K562 (cell line): ENCODE measurements at regions not wholly inside any gene's neighbourhood (a gene's known extent, or its start where the extent isn't known, plus 50 kb on each side); places are given as distances from the start of the nearest gene placed in this dataset.

ENCODE experiments used
- ATAC-seq: fragments of 200-7000 bp; cut with Tn5 transposase; 3 replicates; pipeline ENCODE4 v1.9.1; 2020; ENCODE audit warnings: moderate library complexity
- BruUV-seq: library from RNA; stranded (reverse); fragments of 400-500 nt; replicated peaks from 2 replicates; lab custom pipeline; 2021; lab: Mats Ljungman, UMichigan
- CTCF ChIA-PET: fragments of 300-600 bp; formaldehyde crosslinking; extraction: SDS; loops from one replicate; lab custom pipeline; 2021; ENCODE audit warnings: low intra/inter-chr PET ratio; lab: Yijun Ruan, JAX
- POLR2A ChIA-PET: fragments of 300-600, 350-650 bp; sonication (Branson Sonifier 250); formaldehyde crosslinking; extraction: SDS; loops from one replicate; lab custom pipeline; 2021; ENCODE audit warnings: antibody characterized with exemption, inconsistent platforms; lab: Yijun Ruan, JAX
- DNase-seq, 4 experiments: peaks; one replicate each; pipeline versions ENCODE4 v3.0.0 to v3.0.0-alpha.2; 2011 to 2018; ENCODE audit warnings: low spot score in 3 of 4, mixed read lengths in 3 of 4; ENCODE audit errors: extremely low read depth in 1 of 4
- FAIRE-seq: peaks from 2 replicates; lab custom pipeline; 2011; peaks lifted over from hg19 to GRCh38; lab: Jason Lieb, UNC
- H2AFZ ChIP-seq: 2 replicates; pipeline ENCODE4 v1.6.0; 2011; ENCODE audit warnings: low read depth, low read length, control low read depth, inconsistent platforms
- H3K27ac ChIP-seq: fragments of 200-600 bp; 3 replicates; pipeline ENCODE4 v1.8.0; 2011; ENCODE audit warnings: low read depth, mild to moderate bottlenecking, control low read depth, inconsistent platforms, low read length, moderate library complexity, mixed read lengths; ENCODE audit errors: extremely low read depth
- H3K27me3 ChIP-seq, 2 experiments: fragments of 300-600 bp in 1 of 2; 2 replicates in 1 of 2; 3 replicates in 1 of 2; pipeline versions ENCODE4 v1.6.0 to v1.8.0; 2011; ENCODE audit warnings: inconsistent platforms in 2 of 2, low read length in 2 of 2, mild to moderate bottlenecking in 1 of 2, mixed read lengths in 1 of 2, moderate library complexity in 1 of 2; ENCODE audit not compliant: control insufficient read depth in 2 of 2, insufficient read depth in 2 of 2
- H3K36me3 ChIP-seq: fragments of 300-600 bp; 3 replicates; pipeline ENCODE4 v1.8.0; 2011; ENCODE audit warnings: mild to moderate bottlenecking, low read length, inconsistent platforms; ENCODE audit not compliant: control insufficient read depth, insufficient read depth
- H3K4me1 ChIP-seq, 2 experiments: fragments of 200-600 bp in 1 of 2; replicated peaks in 1 of 2; 2 replicates in 1 of 2; 3 replicates in 1 of 2; pipeline versions ENCODE4 v1.5.1 to v1.8.0; 2011; ENCODE audit warnings: inconsistent platforms in 2 of 2, low read length in 2 of 2, mild to moderate bottlenecking in 1 of 2, mixed read lengths in 1 of 2, moderate library complexity in 1 of 2; ENCODE audit not compliant: control insufficient read depth in 2 of 2, insufficient read depth in 2 of 2
- H3K4me2 ChIP-seq: 2 replicates; pipeline ENCODE4 v1.6.1; 2011; ENCODE audit warnings: low read length, control low read depth, inconsistent platforms, mixed read lengths; ENCODE audit not compliant: insufficient read depth
- H3K4me3 ChIP-seq: fragments of 200-600 bp; sonication (generic), shearing (Covaris generic); 2 replicates; pipeline ENCODE4 v1.5.1; 2016; ENCODE audit warnings: control low read depth, inconsistent platforms
- H3K79me2 ChIP-seq: fragments of 200-600 bp; 3 replicates; pipeline ENCODE4 v1.8.0; 2011; ENCODE audit warnings: low read length, inconsistent platforms; ENCODE audit not compliant: control insufficient read depth, insufficient read depth
- H3K9ac ChIP-seq, 2 experiments: 2 replicates each; pipeline versions ENCODE4 v1.6.0 to v1.6.1; 2011; ENCODE audit warnings: low read depth in 2 of 2, low read length in 2 of 2, control low read depth in 1 of 2, inconsistent platforms in 1 of 2, mild to moderate bottlenecking in 1 of 2, mixed read lengths in 1 of 2; ENCODE audit not compliant: insufficient read depth in 1 of 2
- H3K9me1 ChIP-seq: one replicate; pipeline ENCODE4 v1.6.0; 2011; ENCODE audit warnings: inconsistent platforms, mild to moderate bottlenecking, low read length, moderate library complexity; ENCODE audit not compliant: control insufficient read depth, insufficient read depth
- H3K9me3 ChIP-seq: replicated peaks from 2 replicates; pipeline ENCODE4 v1.5.1; 2011; ENCODE audit warnings: low read depth, low read length, inconsistent platforms; ENCODE audit not compliant: control insufficient read depth, insufficient read depth
- H4K20me1 ChIP-seq: replicated peaks from 2 replicates; pipeline ENCODE4 v1.6.1; 2011; ENCODE audit warnings: low read length, inconsistent platforms, mixed read lengths; ENCODE audit not compliant: control insufficient read depth, insufficient read depth
- ARHGAP35 ChIP-seq: fragments of 450-650 bp; IDR thresholded peaks from 2 replicates; pipeline ENCODE4 v1.6.1; 2018; ENCODE audit not compliant: partially characterized antibody
- CHD2 ChIP-seq: IDR thresholded peaks from 2 replicates; pipeline ENCODE4 v1.6.1; 2011; ENCODE audit warnings: low read depth, low read length
- EP300 ChIP-seq: IDR thresholded peaks from 2 replicates; pipeline ENCODE4 v1.6.1; 2012; ENCODE audit warnings: low read length, improper control_type of control experiment
- ETV1 ChIP-seq: fragments of 450-650 bp; conservative IDR thresholded peaks from 2 replicates; pipeline ENCODE4 v1.6.1; 2016; ENCODE audit warnings: missing genetic modification characterization, control low read depth, low read depth, missing compliant biosample characterization
- HMG20B ChIP-seq: fragments of 250-450 bp; sonication (Bioruptor Pico); IDR thresholded peaks from 2 replicates; pipeline ENCODE4 v1.5.0; 2021; ENCODE audit warnings: mild to moderate bottlenecking
- TEAD2 ChIP-seq: fragments of 450-650 bp; IDR thresholded peaks from 2 replicates; pipeline ENCODE4 v1.6.1; 2016; ENCODE audit warnings: missing genetic modification characterization, control low read depth, missing compliant biosample characterization
- ZBTB8A ChIP-seq: fragments of 450-650 bp; IDR thresholded peaks from 2 replicates; pipeline ENCODE4 v1.6.1; 2018; ENCODE audit warnings: mild to moderate bottlenecking, moderate library complexity; ENCODE audit not compliant: partially characterized antibody
- ZNF197 ChIP-seq: fragments of 200-800 bp; sonication (Bioruptor generic); IDR thresholded peaks from 2 replicates; pipeline ENCODE4 v1.6.1; 2016; ENCODE audit warnings: low read depth, missing genetic modification characterization, missing compliant biosample characterization
- ZNF24 ChIP-seq: fragments of 450-650 bp; IDR thresholded peaks from 2 replicates; pipeline ENCODE4 v1.6.1; 2016
- ZNF644 ChIP-seq: fragments of 200-800 bp; sonication (Bioruptor generic); IDR thresholded peaks from 2 replicates; pipeline ENCODE4 v1.6.1; 2016; ENCODE audit warnings: low read depth, missing genetic modification characterization, missing compliant biosample characterization
- in situ Hi-C: fragments of 300-500 bp; cut with MboI; formaldehyde crosslinking; loops from 4 replicates; pipeline ENCODE4 v1.15.0; 2018; ENCODE audit warnings: inconsistent platforms, mixed read lengths
- intact Hi-C: fragments of 100-400 bp; cut with micrococcal nuclease; formaldehyde crosslinking; loops from 2 replicates; pipeline ENCODE4 v1.14.2; 2022
- TF ChIP-seq, protein P1 (sequence below): sonication (generic); formaldehyde crosslinking; IDR thresholded peaks from 2 replicates; pipeline ENCODE4 v1.8.1; 2023; ENCODE audit warnings: mild to moderate bottlenecking, missing genetic modification reagents
- TF ChIP-seq, protein P2 (sequence below): fragments of 450-650 bp; formaldehyde crosslinking; IDR thresholded peaks from 2 replicates; pipeline ENCODE4 v1.4.0; 2020; ENCODE audit warnings: mild to moderate bottlenecking, moderate library complexity
- TF ChIP-seq, protein P3 (sequence below): sonication (generic); formaldehyde crosslinking; IDR thresholded peaks from 2 replicates; pipeline ENCODE4 v1.9.0; 2022; ENCODE audit warnings: mild to moderate bottlenecking, missing genetic modification reagents
- TF ChIP-seq, protein P4 (sequence below), 2 experiments: IDR thresholded peaks; 2 replicates each; pipeline ENCODE4 v1.6.1; 2011; ENCODE audit warnings: borderline replicate concordance in 1 of 2, control low read depth in 1 of 2, low read depth in 1 of 2, low read length in 1 of 2, mild to moderate bottlenecking in 1 of 2, mixed read lengths in 1 of 2, moderate library complexity in 1 of 2; ENCODE audit not compliant: insufficient read depth in 1 of 2, insufficient read length in 1 of 2, poor library complexity in 1 of 2, severe bottlenecking in 1 of 2; ENCODE audit errors: extremely low read depth in 1 of 2
- TF ChIP-seq, protein P5 (sequence below): sonication (generic); formaldehyde crosslinking; IDR thresholded peaks from 2 replicates; pipeline ENCODE4 v1.8.1; 2023; ENCODE audit warnings: mild to moderate bottlenecking, missing genetic modification reagents, moderate library complexity

DNA sequence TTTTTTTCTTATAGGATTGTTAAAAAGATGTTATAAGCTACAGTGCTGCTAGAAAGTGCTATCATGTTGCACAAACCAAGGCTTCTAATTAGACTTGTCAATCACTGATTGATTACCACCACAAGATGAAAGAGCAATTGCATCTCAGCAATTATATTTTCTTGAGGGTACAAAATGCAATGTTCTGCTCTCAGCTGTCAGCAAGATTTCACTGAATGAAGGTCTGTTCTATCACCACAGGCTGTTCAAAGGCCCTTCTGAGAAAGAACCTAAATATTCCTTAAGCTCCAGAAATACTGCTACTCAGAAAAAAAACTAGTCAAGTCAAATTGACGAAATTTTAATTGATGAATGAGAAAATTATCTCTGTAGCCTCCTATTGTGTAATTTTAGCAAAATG, 301.9 kb upstream of the KYNU start (continued):
- TF ChIP-seq HMG20B: no peak

DNA sequence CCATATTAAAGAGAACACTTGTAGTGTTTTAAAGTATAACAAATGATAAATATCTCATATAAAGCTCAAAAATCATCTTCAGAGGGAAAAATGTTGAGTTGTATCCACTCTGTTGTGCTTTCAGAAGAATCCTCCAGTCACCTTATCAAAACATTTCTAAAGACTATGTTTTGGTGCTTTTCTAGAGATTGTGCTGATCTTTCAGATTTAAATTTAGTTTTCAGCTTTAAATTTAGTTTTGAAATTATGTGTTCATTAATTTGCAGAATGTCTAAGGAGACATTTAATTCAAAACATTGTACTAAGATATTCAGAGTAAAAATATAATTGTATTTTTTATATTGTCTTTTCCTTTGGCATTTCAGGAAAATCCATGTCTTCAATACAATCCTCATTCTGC, 303.1 kb upstream of the KYNU start:
- no peaks in the 10 kb centered on the region for H4K20me1 ChIP-seq
- H2AFZ ChIP-seq: no peak overlapping the region
- no peak for DNase-seq
- POLR2A ChIA-PET: no interaction called here
- intact Hi-C loops (no loop called here), in situ Hi-C loops (no loop called here)
- no peak overlapping the region for H3K27ac ChIP-seq
- no peaks in the 10 kb centered on the region for H3K36me3 ChIP-seq
- FAIRE-seq: no peak
- H3K9me3 ChIP-seq: no peaks in the 10 kb centered on the region
- no peaks in the 10 kb centered on the region for H3K4me1 ChIP-seq
- no peak overlapping the region for H3K9ac ChIP-seq
- H3K27me3 ChIP-seq: no peaks in the 10 kb centered on the region
- ATAC-seq: no peak
- no peaks in the 10 kb centered on the region for H3K79me2 ChIP-seq
- no peak overlapping the region for H3K4me3 ChIP-seq
- BruUV-seq: no TSS peak
- H3K9me1 ChIP-seq: no peaks in the 10 kb centered on the region
- CTCF ChIA-PET: no interaction called here
- H3K4me2 ChIP-seq: no peak overlapping the region
- TF ChIP-seq TEAD2 (tag) (no peak), EP300 (no peak), ZNF644 (tag) (no peak), CHD2 (no peak), ARHGAP35 (no peak), ZBTB8A (no peak), ZNF197 (CRISPR knock-in tag) (no peak), ETV1 (no peak), ZNF24 (no peak)
- TF ChIP-seq, protein P1, sequence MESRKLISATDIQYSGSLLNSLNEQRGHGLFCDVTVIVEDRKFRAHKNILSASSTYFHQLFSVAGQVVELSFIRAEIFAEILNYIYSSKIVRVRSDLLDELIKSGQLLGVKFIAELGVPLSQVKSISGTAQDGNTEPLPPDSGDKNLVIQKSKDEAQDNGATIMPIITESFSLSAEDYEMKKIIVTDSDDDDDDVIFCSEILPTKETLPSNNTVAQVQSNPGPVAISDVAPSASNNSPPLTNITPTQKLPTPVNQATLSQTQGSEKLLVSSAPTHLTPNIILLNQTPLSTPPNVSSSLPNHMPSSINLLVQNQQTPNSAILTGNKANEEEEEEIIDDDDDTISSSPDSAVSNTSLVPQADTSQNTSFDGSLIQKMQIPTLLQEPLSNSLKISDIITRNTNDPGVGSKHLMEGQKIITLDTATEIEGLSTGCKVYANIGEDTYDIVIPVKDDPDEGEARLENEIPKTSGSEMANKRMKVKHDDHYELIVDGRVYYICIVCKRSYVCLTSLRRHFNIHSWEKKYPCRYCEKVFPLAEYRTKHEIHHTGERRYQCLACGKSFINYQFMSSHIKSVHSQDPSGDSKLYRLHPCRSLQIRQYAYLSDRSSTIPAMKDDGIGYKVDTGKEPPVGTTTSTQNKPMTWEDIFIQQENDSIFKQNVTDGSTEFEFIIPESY (CRISPR knock-in tag): no peak
- TF ChIP-seq, protein P2, sequence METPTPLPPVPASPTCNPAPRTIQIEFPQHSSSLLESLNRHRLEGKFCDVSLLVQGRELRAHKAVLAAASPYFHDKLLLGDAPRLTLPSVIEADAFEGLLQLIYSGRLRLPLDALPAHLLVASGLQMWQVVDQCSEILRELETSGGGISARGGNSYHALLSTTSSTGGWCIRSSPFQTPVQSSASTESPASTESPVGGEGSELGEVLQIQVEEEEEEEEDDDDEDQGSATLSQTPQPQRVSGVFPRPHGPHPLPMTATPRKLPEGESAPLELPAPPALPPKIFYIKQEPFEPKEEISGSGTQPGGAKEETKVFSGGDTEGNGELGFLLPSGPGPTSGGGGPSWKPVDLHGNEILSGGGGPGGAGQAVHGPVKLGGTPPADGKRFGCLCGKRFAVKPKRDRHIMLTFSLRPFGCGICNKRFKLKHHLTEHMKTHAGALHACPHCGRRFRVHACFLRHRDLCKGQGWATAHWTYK: no peak
- TF ChIP-seq, protein P3, sequence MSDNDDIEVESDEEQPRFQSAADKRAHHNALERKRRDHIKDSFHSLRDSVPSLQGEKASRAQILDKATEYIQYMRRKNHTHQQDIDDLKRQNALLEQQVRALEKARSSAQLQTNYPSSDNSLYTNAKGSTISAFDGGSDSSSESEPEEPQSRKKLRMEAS (CRISPR knock-in tag): no peak
- TF ChIP-seq, protein P4, sequence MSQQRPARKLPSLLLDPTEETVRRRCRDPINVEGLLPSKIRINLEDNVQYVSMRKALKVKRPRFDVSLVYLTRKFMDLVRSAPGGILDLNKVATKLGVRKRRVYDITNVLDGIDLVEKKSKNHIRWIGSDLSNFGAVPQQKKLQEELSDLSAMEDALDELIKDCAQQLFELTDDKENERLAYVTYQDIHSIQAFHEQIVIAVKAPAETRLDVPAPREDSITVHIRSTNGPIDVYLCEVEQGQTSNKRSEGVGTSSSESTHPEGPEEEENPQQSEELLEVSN (IDR thresholded peaks at IDR 0.05; ENCODE audit: borderline replicate concordance in 1 of 2, extremely low read depth in 1 of 2, insufficient read depth in 1 of 2, insufficient read length in 1 of 2, low read depth in 1 of 2, low read length in 1 of 2, poor library complexity in 1 of 2, severe bottlenecking in 1 of 2): no peak
- TF ChIP-seq, protein P5, sequence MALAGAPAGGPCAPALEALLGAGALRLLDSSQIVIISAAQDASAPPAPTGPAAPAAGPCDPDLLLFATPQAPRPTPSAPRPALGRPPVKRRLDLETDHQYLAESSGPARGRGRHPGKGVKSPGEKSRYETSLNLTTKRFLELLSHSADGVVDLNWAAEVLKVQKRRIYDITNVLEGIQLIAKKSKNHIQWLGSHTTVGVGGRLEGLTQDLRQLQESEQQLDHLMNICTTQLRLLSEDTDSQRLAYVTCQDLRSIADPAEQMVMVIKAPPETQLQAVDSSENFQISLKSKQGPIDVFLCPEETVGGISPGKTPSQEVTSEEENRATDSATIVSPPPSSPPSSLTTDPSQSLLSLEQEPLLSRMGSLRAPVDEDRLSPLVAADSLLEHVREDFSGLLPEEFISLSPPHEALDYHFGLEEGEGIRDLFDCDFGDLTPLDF (CRISPR knock-in tag): no peak
